Liver (tissue), 3 donors: ENCODE measurements at regions not wholly inside any gene's neighbourhood (a gene's known extent, or its start where the extent isn't known, plus 50 kb on each side); places are given as distances from the start of the nearest gene placed in this dataset.

Experiments used
- ATF3 ChIP-seq: IDR thresholded peaks from 2 replicates; pipeline ENCODE4 v1.6.1; 2016; ENCODE audit warnings: antibody characterized with exemption
- CTCF ChIP-seq: fragments of 150-350 bp; IDR thresholded peaks from 2 replicates; pipeline ENCODE4 v1.5.1; 2017; ENCODE audit warnings: improper control_type of control experiment, low read depth, low read length; ENCODE audit not compliant: missing input control
- HNF4A ChIP-seq, 2 donors: conservative IDR thresholded peaks; 2 replicates each; pipeline ENCODE4 v1.6.1; 2016; ENCODE audit warnings: antibody characterized with exemption in 2 of 2, mild to moderate bottlenecking in 2 of 2
- JUND ChIP-seq, 2 donors: IDR thresholded peaks; 2 replicates each; pipeline ENCODE4 v1.6.1; 2016; ENCODE audit warnings: antibody characterized with exemption in 2 of 2
- MAX ChIP-seq: IDR thresholded peaks from 2 replicates; pipeline ENCODE4 v1.6.1; 2016; ENCODE audit warnings: antibody characterized with exemption
- RAD21 ChIP-seq, 2 donors: IDR thresholded peaks; 2 replicates each; pipeline ENCODE4 v1.6.1; 2016; ENCODE audit warnings: antibody characterized with exemption in 2 of 2, mild to moderate bottlenecking in 2 of 2
- REST ChIP-seq: IDR thresholded peaks from 2 replicates; pipeline ENCODE4 v1.6.1; 2016; ENCODE audit warnings: antibody characterized with exemption, mild to moderate bottlenecking
- RXRA ChIP-seq, 2 donors: IDR thresholded peaks; 2 replicates each; pipeline ENCODE4 v1.6.1; 2017 to 2018; ENCODE audit warnings: antibody characterized with exemption in 2 of 2, mild to moderate bottlenecking in 1 of 2
- SP1 ChIP-seq: IDR thresholded peaks from 2 replicates; pipeline ENCODE4 v1.6.1; 2018; ENCODE audit warnings: antibody characterized with exemption, mild to moderate bottlenecking
- YY1 ChIP-seq: IDR thresholded peaks from 2 replicates; pipeline ENCODE4 v1.6.1; 2016; ENCODE audit warnings: antibody characterized with exemption, mild to moderate bottlenecking
- donor health status: healthy.
- donor health status: healthy.

GRCh38 chr2:122764014-122764413, 1008.6 kb downstream of the TSN start:
- no peak for TF ChIP-seq CTCF
- TF ChIP-seq YY1 = no peak
- TF ChIP-seq JUND (IDR thresholded peaks at IDR 0.05) = no peak
- TF ChIP-seq REST = no peak
- no peak for TF ChIP-seq HNF4A (conservative IDR thresholded peaks at IDR 0.05)
- no peak for TF ChIP-seq RAD21 (IDR thresholded peaks at IDR 0.05)
- no peak for TF ChIP-seq ATF3
- no peak for TF ChIP-seq RXRA (IDR thresholded peaks at IDR 0.05)
- TF ChIP-seq SP1 = no peak
- TF ChIP-seq MAX = no peak
